OCI-LY1 (cell line): ENCODE measurements at regions not wholly inside any gene's neighbourhood (a gene's known extent, or its start where the extent isn't known, plus 50 kb on each side); places are given as distances from the start of the nearest gene placed in this dataset.

Source experiments
- CTCF ChIP-seq: fragments of 200-600 bp; sonication (generic), shearing (Covaris generic); IDR thresholded peaks from 2 replicates; pipeline ENCODE4 v1.5.1; 2017; ENCODE audit warnings: mild to moderate bottlenecking, antibody characterized with exemption, low read length, moderate library complexity, mixed read lengths
- EZH2 ChIP-seq: fragments of 200-600 bp; sonication (generic), shearing (Covaris generic); IDR thresholded peaks from 2 replicates; pipeline ENCODE4 v1.8.0; 2017; ENCODE audit warnings: borderline replicate concordance, mixed run types, mild to moderate bottlenecking, antibody characterized with exemption, low read length, moderate library complexity, mixed read lengths

GRCh38 chr3:110628650-110629301, 442.8 kb upstream of the NECTIN3 start:
- TF ChIP-seq CTCF (no peak), EZH2 (no peak)
